HG03135 (cell line): ENCODE measurements at regions not wholly inside any gene's neighbourhood (a gene's known extent, or its start where the extent isn't known, plus 50 kb on each side); places are given as distances from the start of the nearest gene placed in this dataset.

Experiments
- ATAC-seq: cut with Tn5 transposase; IDR thresholded peaks from one replicate; pipeline ENCODE4 v1.9.1; 2021; ENCODE audit warnings: mild to moderate bottlenecking, moderate library complexity; ENCODE audit not compliant: unreplicated experiment

DNA sequence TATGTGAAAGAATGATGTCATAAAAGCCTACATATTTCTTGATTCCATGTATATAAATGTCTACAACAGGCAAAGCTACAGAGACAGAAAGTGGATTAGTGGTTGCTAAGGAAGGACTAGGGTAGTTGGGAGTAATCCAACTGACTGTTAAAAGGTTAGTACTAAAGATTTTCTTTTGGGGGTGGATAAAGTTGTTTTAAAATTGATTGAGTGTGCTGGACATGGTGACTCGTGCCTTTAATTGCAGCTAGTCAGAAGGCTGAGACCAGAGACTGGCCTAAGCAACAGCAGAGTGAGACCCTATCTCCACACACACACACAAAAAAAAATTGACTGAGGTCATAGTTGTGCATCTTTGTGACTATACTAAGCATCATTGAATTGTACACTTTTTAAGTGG is 234.3 kb downstream of the C12orf50 start:
- ATAC-seq: no peak

DNA sequence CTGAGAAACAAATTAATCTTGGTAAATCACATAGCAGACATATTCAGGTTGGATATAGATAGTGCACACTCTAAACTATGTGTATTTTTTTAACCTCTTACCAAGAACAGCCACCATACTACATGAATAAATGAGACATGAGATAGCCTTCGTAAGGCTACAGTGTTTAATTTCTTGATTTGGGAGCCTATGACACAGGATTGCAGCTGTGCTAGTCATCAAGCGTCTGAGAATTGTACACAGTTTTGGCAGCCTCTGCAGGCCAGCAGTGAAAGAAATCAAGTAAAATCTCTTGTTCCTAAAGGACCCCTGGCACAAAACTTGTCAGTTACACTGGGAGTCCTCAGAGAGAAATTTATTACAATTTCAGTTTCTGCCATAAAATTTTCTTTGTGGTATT is 236.1 kb downstream of the C12orf50 start:
- ATAC-seq: no peak

DNA sequence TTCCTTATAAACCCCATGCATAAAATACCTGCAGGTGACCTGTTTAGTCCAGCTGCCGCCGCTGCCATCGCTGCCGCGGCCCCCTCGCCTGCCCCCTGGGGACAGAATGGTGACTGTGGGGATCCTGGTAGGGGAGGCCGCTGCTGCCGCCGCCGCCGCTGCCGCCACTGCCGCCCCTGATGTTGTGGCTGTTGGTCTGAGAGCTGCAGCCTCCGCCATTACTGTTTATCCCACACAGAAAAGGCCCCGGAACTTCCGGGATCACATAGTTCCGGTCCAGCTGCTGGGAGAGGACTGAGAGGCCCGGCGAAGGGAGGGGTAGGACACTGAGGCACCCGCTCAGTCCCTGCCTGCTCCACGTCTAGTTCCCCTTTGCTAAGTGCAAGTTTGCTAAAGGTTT is 244.9 kb downstream of the C12orf50 start:
- no peak for ATAC-seq

DNA sequence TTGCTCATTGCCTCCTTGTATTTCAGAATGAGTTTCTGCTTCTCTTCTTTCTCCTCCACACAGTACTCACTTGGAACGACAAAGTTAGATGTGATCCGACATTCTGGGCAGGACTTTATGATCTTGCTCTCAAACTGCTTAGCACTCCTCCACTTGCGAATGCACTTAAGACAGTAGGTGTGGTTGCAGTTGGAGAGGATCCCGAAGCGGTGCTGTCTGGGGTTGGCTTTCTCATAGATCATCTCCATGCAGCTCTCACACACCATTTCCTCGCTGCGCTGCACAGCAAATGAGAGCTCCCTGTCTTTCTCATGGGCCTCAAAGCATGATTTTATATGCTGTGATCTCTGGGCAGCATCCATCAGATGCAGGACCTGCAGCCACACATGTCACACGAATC is 245.7 kb downstream of the C12orf50 start:
- ATAC-seq: no peak

DNA sequence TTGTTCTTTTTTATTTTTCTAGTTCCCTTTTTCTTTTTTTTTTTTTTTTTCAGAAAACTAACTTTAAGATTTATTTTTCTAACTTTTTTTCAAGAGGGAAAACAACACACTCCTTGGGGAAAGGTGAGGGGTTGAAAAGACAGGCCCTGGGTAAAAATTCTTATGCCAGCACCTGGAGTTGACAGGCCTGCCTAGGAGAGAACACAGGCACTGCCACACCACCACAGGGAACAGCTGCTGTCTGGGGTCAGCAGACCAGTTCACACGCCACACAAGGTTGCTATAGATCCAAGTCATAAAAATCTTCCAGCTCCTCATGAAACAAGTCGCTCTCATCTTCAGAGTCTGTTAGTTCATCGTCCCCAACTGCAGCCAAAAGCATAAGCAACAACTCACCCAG is 246.4 kb downstream of the C12orf50 start:
- ATAC-seq: no peak

DNA sequence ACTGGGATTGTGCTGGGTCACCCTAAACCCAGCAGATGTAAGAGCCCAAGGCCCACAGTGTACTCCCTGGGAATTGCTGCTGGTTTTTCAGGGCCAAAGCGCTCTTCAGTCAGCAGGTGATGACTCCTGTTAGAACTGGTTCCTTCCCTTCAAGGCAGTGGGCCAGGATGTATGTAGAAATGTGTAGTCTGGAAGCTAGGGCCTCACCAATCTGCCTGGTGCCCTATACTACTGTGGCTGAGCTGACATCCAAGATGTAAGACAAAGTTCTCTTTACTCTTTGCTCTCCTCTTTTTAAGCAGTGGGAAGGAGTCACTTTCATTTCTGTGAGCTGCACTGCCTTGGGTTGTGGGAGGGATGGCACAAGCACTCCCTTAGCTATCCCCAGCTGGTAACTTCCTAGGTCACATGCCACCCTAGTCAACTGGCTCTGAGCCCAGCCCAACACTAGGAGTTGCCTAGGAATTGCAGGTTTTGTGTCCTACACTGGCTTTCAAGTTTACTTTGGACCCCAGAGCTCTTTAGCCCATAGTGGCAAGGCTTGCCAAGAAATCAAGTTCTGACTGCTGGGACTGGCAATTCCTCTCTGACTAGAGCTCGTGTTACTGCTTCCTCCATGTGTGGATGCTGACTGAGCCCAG is 249.2 kb downstream of the C12orf50 start:
- no peak for ATAC-seq

DNA sequence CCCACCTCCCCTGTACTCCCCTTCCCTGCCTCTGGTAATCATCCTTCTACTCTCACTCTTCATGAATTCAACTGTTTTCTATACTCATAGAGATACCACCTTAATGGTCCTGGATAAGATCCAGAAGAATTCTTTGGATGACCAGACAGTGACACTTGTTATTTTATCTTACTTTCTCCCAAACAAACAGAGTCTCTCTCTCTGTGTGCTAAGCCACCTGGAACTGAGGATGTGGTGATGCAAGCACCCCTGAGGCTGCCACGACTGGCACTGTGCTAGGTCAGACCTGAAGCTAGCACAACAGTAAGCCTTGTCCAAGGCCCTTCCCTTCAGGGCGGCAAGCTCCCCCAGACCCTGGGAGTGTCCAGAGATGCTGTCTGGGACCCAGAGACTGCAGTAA is 250.2 kb downstream of the C12orf50 start:
- ATAC-seq: no peak

DNA sequence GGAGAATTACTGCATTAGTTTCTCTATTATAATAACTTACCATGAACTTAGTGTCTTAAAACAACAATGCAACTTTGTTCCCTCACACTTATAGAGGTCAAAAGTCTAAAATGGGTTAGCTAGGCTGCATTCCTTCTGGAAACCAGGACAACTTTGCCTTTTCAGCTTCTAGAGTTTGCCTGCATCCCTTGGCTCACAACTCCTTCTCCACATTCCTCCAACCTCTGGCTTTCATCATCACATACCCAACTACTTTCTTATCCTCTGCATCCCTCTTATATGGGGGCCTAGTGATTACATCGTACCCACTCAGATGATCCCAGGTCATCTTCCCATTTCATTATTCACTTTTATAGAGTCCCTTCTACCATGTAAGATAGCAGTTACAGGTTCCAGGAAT is 251.1 kb downstream of the C12orf50 start:
- no peak for ATAC-seq

DNA sequence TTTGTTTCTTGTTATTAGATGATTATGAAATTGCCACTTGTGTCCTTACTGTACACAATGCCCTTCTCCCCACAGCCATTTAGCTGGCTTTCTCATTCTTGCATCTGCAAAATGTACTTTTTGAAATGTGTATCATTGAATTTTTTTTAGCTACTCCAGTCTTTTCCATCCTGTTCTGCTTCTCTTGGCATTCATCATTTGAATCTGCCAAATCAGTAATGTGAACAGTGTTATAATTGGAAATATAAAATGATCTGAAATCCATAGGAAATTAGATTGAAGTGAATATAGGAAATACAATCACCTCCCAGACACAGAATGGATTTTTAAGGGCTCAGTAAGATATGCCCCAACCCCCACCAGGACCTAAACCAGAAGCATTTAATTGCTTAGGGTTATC is 253.4 kb downstream of the C12orf50 start:
- no peak for ATAC-seq

DNA sequence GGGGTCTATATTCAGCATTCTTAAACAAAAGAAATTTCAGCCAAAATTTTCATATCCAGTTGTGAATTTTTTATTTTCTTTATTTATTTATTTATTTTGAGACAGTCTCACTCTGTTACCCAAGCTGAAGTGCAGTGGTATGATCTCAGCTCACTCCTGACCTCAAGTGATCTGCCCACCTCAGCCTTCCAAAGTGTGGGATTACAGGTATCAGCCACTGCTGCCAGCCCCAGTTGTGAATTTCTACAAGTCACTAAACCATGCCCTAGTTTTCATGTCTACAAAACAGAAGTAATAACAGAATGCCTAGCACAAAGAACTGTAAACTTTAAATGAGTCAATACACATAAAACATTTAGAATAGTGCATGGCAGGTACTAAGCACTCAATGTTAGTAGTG is 254.2 kb downstream of the C12orf50 start:
- no peak for ATAC-seq

DNA sequence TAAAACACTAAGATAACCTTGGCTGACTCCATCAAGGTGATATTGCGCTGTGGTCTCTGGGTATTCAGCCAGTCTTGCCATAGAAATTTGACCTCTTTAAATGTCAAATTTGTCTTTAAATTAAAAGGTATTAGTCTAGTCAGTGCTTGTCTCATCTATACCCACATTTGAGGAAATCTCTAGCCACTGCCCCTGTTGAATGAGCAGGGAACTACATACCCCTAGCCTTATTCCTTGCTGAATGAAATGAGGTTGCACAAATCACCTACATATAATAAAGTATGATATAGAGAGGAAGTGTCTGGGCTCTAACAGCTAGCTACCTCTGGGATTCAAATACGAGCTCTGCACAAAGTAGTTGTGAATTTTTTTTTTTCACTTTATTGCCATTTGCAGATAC is 256.8 kb downstream of the C12orf50 start:
- no peak for ATAC-seq

DNA sequence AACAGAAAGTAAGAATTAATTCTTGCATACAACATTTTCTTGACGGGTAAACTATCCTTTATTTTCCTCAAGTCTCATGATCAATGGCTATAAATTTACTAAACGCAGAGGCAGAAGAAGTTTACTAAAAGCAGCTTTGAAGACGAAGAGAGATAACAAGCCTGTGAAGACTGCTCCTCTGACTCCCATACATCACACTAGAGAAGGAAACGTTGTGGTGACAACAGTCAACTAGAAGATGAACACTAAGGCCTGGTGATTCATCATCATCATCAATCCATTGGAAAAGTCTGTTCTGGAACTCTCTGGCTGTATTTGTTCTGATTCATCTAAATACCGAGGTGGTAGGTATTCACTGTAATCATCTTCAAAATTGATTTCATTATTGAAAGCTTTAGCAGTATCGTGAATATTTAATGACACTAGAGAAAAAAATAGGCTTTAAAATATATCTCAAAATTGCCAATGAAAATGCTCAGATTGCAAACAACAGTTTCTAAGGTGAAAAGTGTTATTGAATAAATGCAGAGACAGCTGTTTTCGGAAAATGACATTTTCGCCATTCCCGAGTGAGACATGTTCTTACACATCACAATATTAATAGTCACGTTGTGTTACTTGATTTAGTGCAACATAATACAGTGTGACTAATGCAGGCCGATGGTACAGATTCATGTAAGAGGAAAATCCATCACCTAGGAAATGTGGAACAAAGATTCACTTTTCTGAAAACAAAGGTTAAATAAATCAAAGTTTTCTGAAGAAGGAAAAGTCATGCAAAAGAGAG is 260.5 kb downstream of the C12orf50 start:
- ATAC-seq: no peak

DNA sequence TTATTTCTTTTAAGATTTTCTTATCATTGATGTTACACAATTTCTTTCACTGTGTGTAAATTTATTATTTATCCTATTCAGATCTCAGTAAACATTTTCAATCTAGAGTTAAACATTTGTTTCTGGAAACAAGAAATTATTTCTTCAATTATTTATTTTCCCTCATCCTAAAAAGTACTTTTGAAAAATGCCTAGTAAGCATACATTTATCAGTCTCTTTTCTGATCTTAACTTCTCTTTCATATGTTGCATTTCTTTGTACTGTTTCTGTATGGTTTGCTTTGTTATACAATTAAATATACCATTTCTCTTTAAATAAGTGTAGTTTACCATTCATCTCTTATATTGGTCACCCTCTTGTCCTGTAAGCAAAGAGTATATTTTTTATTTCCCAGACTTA is 263.2 kb downstream of the C12orf50 start:
- no peak for ATAC-seq

DNA sequence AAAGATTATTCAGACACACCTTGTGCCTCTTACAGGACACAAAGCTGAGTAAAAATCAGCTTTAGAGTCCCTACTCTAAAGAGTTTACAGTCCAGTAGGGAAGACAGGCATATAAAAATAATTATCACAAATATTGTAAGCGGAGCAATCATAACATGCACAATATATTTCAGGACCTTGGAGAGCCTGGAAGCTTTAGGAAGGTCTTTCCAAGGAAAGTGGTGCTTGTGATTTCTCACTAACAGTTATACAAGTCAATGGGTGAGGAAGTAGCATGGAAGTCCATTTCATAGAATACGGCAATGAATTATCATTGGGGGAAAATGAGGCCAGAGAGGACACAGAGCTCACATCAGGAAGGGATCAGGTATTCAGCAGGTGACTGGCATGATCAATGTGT is 268.3 kb downstream of the C12orf50 start:
- ATAC-seq: no peak

DNA sequence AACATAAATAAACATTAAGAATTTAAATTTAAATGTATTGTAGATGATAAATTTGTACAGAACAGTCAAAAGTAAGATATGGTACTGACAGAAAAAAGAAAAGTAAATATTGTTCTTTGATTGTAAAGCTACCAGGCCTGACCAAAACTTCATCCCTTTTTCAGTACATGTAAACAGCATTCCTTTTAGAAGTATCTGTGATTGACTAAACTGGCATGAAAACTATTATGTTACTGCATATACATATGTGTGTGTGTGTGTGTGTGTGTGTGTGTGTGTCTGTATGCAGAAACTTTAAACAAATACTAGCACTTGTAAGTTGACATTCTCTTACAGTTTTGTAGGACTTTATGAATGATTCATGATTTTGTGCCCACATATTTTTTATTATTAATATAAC is 270.9 kb downstream of the C12orf50 start:
- ATAC-seq: no peak

DNA sequence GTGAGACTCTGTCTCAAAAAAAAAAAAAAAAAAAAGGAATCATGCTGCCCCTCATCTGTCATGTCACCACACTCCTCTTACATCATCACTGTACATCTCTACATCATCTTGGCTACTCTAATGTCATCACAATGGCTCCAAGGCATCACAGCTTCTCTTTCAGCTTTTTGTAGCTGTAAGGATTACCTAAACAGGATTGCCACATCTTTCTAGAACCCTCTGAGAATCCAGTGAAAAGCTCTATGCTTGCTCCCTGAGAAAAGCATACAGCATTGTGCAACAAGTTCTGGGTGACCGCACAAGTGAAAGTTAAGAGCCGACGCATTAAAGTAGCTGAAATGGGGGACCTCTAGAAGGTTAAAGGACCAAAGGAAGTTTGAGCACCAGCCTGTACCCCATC is 272.5 kb downstream of the C12orf50 start:
- no peak for ATAC-seq

DNA sequence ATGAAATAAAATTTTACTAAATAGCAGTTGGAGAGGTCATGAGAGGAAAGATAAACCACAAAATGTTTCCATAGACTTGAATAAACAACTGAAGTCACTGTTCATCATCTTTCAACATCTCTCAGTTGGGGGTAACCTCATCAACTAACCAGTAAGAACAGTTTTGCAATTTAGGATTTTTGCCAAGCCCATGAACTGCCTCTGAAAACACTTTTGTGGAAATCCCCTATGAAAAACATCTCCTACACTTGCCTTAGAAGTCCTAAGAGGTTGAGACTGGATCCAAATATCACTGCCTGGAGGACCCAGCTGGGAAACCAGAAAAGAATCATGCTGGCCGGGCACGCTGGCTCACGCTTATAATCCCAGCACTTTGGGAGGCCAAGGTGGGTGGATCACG is 273.1 kb downstream of the C12orf50 start:
- no peak for ATAC-seq

DNA sequence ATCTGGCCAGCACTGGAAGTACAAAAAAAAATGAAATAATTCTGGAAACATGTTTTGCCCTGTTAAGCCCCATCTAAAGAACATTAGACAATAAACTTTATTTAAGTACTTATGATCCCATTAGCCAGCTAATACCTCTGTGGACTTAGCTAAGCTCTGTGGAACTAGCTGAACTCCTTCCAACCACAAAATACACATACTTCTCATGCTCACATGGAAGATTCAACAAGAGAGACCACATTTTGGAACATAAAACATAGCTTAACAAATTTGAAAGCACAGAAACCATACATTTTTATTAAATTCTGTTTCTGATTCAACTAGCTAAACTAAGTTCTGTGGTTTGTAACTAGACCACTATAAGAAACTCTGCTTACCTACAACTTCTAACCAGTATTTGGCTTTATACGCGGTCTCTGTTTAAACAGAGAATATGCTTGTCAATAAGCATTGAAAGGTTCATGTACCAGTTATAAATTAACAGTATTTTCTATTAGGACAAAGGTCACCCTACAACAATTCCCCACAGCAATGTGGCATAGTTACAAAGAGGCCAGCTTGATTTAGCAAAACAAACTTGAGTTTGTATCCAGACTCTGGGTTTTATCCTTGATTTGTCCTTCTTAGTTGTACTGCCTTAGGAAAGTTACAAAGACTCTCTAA is 300.1 kb downstream of the C12orf50 start:
- ATAC-seq: no peak

DNA sequence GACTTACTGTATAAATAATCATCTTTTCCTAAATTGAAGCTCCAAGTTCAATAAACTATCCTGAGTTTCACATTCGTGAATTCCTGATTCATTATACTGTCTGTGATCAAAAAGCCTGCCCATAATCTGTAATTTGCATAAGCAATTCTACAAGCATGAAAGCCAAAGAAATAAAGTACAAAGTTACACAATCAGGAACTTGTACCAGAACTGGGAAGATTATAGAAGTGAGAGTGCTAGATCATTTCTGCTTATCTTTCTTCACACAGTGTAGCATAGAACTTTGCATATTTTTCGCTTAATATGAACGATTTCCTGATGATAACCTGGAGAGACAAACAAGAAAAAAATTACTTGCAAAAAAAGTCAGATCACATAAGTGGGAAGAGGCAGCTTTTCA is 308.2 kb downstream of the C12orf50 start:
- no peak for ATAC-seq

DNA sequence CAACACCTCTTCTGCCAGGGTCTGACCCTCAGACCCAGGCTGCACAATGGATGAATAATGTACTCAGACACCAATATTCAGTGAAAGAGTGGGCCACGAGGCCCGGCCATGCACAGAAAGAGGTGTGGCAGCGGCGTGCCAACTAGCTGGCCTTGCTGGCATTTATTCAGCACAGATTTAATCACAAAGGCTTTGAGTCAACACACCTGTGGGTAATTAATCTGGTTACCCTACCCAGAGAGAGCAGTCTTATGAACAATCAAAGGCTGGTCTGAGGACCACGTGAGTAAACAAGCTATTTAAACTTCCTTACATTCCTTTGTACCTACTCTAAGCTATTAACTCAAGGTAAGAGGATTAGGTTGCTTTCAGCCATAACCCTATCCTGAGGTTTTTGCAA is 324.8 kb downstream of the C12orf50 start:
- no peak for ATAC-seq

DNA sequence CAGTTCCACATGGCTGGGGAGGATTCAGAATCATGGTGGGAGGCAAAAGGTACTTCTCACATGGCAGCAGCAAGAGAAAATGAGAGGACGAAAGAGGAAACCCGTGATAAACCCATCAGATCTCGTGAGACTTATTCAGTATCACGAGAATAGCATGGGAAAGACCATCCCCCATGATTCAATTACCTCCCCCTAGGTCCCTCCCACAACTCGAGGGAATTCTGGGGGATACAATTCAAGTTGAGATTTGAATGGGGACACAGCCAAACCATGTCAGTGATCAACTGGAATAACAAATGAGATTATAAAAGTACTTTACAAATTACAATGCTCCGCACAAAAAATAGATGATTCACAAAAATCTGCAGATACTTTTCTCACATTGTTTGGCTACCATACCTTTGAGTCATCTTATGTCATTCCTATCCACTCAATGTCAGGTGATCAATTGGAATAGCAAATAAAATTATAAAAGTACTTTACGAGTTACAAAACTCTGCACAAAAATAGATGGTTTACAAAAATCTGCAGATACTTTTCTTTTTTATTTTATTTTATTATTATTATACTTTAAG is 338.9 kb downstream of the C12orf50 start:
- no peak for ATAC-seq

DNA sequence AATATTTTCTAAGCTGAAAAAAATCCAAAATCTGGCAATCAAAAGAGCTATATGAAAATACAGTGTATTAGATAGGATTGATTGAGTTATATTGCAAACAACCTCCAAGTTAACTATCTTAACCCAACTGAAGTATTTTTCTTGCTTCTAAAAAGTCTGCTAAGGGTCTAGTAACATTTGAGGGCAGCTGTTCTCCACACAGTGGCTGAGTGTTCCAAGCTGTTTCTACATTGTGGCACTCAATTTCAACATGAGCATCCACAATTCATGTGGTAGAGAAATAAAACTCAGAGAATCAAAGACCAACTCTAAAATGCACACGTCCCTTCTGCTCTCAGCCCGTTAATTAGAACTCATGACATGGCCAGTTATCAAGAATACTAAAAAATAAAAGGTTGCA is 340.0 kb downstream of the C12orf50 start:
- ATAC-seq: no peak
